ENCODE measurements at regions not wholly inside any gene's neighbourhood (a gene's known extent, or its start where the extent isn't known, plus 50 kb on each side); places are given as distances from the start of the nearest gene placed in this dataset.

DNA sequence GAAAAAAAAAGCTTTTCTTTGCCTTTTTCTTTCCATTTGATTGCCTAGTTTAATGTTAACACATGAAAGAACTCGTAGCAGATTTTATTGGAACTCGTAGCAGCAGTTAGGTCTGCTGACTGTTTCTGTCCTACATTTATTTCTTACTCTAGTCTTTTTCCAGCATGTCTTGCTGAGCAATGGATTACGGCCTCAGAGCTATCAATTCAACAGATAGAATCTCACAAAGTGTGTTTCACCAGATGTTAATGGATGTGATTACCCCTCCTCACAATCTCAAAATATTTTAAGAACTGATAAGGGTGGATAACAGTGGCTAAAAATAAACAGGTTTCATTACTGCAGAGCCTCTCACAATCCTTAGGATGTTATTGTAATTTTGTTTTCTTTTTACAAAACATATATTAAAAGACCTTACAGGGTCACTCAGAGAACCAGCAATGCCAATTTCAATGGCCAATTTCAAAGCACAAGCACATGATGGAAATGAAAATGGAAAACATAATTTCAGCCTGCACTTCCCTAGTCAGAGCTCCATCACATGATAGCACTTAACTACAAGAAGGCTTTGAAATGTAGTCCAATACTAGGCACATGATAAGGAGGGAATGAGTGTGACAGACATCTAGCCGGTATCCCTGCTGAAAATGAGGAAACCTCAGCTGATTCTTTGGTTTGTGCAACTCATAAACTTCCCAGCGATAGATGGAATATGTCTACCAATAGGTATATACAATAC, 838.1 kb upstream of the SEMA6D start:
- Histone ChIP-seq H3K9ac (ENCODE audit: low read depth in 1 of 2, low read length in 2 of 2) (no peak overlapping the region), H3K27me3 (ENCODE audit: control insufficient read depth in 4 of 4, insufficient read depth in 4 of 4, low read length in 3 of 4) (peaks cover 0 to 2% (median 0%) of the 10 kb centered on the region in 4 donors), H3K9me3 (ENCODE audit: control insufficient read depth in 4 of 4, low read length in 3 of 4) (no peaks in the 10 kb centered on the region), H3K27ac (ENCODE audit: low read depth in 1 of 2, low read length in 2 of 2) (no peak overlapping the region), H3K4me3 (ENCODE audit: low read depth in 1 of 3, low read length in 3 of 3) (no peak overlapping the region), H3K36me3 (ENCODE audit: control insufficient read depth in 4 of 4, insufficient read depth in 3 of 4, low read depth in 1 of 4, low read length in 3 of 4) (no peaks in the 10 kb centered on the region), H3K4me1 (ENCODE audit: control insufficient read depth in 4 of 4, insufficient read depth in 4 of 4, low read length in 3 of 4) (no peaks in the 10 kb centered on the region)
- no peak for DNase-seq (ENCODE audit: low spot score)
- 50% methylated on average over 5 of the region's 5 CpGs for WGBS
- TF ChIP-seq YY1 (IDR thresholded peaks at IDR 0.05): no peak
- no peak for TF ChIP-seq FOXA2 (IDR thresholded peaks at IDR 0.05)
- TF ChIP-seq, protein P1, sequence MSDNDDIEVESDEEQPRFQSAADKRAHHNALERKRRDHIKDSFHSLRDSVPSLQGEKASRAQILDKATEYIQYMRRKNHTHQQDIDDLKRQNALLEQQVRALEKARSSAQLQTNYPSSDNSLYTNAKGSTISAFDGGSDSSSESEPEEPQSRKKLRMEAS (IDR thresholded peaks at IDR 0.05): no peak
- TF ChIP-seq GABPA (IDR thresholded peaks at IDR 0.05 in 1 of 2, conservative IDR thresholded peaks at IDR 0.05 in 1 of 2): no peak
- TF ChIP-seq, protein P2, sequence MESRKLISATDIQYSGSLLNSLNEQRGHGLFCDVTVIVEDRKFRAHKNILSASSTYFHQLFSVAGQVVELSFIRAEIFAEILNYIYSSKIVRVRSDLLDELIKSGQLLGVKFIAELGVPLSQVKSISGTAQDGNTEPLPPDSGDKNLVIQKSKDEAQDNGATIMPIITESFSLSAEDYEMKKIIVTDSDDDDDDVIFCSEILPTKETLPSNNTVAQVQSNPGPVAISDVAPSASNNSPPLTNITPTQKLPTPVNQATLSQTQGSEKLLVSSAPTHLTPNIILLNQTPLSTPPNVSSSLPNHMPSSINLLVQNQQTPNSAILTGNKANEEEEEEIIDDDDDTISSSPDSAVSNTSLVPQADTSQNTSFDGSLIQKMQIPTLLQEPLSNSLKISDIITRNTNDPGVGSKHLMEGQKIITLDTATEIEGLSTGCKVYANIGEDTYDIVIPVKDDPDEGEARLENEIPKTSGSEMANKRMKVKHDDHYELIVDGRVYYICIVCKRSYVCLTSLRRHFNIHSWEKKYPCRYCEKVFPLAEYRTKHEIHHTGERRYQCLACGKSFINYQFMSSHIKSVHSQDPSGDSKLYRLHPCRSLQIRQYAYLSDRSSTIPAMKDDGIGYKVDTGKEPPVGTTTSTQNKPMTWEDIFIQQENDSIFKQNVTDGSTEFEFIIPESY (IDR thresholded peaks at IDR 0.05): no peak
- TF ChIP-seq FOXA1 (IDR thresholded peaks at IDR 0.05): no peak
- TF ChIP-seq EGR1 (IDR thresholded peaks at IDR 0.05; ENCODE audit: low read depth in 2 of 2): no peak
- TF ChIP-seq, protein P3, sequence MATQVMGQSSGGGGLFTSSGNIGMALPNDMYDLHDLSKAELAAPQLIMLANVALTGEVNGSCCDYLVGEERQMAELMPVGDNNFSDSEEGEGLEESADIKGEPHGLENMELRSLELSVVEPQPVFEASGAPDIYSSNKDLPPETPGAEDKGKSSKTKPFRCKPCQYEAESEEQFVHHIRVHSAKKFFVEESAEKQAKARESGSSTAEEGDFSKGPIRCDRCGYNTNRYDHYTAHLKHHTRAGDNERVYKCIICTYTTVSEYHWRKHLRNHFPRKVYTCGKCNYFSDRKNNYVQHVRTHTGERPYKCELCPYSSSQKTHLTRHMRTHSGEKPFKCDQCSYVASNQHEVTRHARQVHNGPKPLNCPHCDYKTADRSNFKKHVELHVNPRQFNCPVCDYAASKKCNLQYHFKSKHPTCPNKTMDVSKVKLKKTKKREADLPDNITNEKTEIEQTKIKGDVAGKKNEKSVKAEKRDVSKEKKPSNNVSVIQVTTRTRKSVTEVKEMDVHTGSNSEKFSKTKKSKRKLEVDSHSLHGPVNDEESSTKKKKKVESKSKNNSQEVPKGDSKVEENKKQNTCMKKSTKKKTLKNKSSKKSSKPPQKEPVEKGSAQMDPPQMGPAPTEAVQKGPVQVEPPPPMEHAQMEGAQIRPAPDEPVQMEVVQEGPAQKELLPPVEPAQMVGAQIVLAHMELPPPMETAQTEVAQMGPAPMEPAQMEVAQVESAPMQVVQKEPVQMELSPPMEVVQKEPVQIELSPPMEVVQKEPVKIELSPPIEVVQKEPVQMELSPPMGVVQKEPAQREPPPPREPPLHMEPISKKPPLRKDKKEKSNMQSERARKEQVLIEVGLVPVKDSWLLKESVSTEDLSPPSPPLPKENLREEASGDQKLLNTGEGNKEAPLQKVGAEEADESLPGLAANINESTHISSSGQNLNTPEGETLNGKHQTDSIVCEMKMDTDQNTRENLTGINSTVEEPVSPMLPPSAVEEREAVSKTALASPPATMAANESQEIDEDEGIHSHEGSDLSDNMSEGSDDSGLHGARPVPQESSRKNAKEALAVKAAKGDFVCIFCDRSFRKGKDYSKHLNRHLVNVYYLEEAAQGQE (IDR thresholded peaks at IDR 0.05): no peak
- no peak for TF ChIP-seq TAF1 (conservative IDR thresholded peaks at IDR 0.05)
- no peak for TF ChIP-seq HNF4G (IDR thresholded peaks at IDR 0.05)
- TF ChIP-seq RAD21 (IDR thresholded peaks at IDR 0.05): no peak
- TF ChIP-seq, protein P4, sequence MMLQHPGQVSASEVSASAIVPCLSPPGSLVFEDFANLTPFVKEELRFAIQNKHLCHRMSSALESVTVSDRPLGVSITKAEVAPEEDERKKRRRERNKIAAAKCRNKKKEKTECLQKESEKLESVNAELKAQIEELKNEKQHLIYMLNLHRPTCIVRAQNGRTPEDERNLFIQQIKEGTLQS (IDR thresholded peaks at IDR 0.05): no peak
- no peak for TF ChIP-seq HNF4A (conservative IDR thresholded peaks at IDR 0.05)
- TF ChIP-seq, protein P5, sequence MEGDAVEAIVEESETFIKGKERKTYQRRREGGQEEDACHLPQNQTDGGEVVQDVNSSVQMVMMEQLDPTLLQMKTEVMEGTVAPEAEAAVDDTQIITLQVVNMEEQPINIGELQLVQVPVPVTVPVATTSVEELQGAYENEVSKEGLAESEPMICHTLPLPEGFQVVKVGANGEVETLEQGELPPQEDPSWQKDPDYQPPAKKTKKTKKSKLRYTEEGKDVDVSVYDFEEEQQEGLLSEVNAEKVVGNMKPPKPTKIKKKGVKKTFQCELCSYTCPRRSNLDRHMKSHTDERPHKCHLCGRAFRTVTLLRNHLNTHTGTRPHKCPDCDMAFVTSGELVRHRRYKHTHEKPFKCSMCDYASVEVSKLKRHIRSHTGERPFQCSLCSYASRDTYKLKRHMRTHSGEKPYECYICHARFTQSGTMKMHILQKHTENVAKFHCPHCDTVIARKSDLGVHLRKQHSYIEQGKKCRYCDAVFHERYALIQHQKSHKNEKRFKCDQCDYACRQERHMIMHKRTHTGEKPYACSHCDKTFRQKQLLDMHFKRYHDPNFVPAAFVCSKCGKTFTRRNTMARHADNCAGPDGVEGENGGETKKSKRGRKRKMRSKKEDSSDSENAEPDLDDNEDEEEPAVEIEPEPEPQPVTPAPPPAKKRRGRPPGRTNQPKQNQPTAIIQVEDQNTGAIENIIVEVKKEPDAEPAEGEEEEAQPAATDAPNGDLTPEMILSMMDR (IDR thresholded peaks at IDR 0.05; ENCODE audit: low read depth, low read length, missing input control): no peak
- TF ChIP-seq NR2F2 (IDR thresholded peaks at IDR 0.05): no peak
- TF ChIP-seq RXRA (IDR thresholded peaks at IDR 0.05): no peak
- TF ChIP-seq SP1 (IDR thresholded peaks at IDR 0.05): no peak
